ENCODE measurements at regions not wholly inside any gene's neighbourhood (a gene's known extent, or its start where the extent isn't known, plus 50 kb on each side); places are given as distances from the start of the nearest gene placed in this dataset.

- Mint-ChIP-seq H3K36me3 (ENCODE audit: low read depth) (no peaks in the 10 kb centered on the region), H3K4me1 (ENCODE audit: low read depth) (no peaks in the 10 kb centered on the region), H3K9me3 (no peaks in the 10 kb centered on the region), H3K27ac (no peak overlapping the region), H3K4me3 (no peak overlapping the region), H3K27me3 (peaks cover 25% of the 10 kb centered on the region)
- CTCF ChIA-PET = no interaction called here
- intact Hi-C loops (cut with DNase I, micrococcal nuclease) = no loop called here
- POLR2A ChIA-PET = no interaction called here
- TF ChIP-seq CTCF (IDR thresholded peaks at IDR 0.05) = no peak
- Histone ChIP-seq H3K4me3 (ENCODE audit: low read length) (no peak overlapping the region), H3K27me3 (ENCODE audit: control insufficient read depth in 1 of 2, insufficient read depth in 2 of 2, low read length in 2 of 2) (peaks cover 3 to 14% of the 10 kb centered on the region in 2 experiments), H3K9me3 (ENCODE audit: control insufficient read depth in 1 of 2, insufficient read depth in 1 of 2, low read length in 2 of 2) (peaks cover 0 to 8% of the 10 kb centered on the region in 2 experiments), H3K27ac (ENCODE audit: low read depth in 1 of 2, low read length in 2 of 2) (no peak overlapping the region), H3K36me3 (ENCODE audit: insufficient read depth, low read length) (no peaks in the 10 kb centered on the region), H3K4me1 (ENCODE audit: insufficient read depth, low read length) (no peaks in the 10 kb centered on the region)
- DNase-seq = peak in 2 of 14 experiments; percentile 2 to 30
- no peak for ATAC-seq (ENCODE audit: poor library complexity)
These were observed 167.3 kb upstream of the RTL1 start for GRCh38 chr14:101070540-101071492.

GRCh38 chr14:101071493-101071906 is 168.0 kb upstream of the RTL1 start:
- ATAC-seq (ENCODE audit: poor library complexity) (no peak), DNase-seq (peak in 2 of 14 experiments; percentile 2 to 27)
- intact Hi-C loops (cut with DNase I, micrococcal nuclease) = no loop called here
- no peak overlapping the region for H3K4me3 ChIP-seq (ENCODE audit: low read length)
- ChIA-PET POLR2A (no interaction called here), CTCF (no interaction called here)
- no peak overlapping the region for H3K27ac ChIP-seq (ENCODE audit: low read depth in 1 of 2, low read length in 2 of 2)
- H3K27me3 Mint-ChIP-seq = peaks cover 27% of the 10 kb centered on the region
- no peak overlapping the region for H3K4me3 Mint-ChIP-seq
- H3K27me3 ChIP-seq (ENCODE audit: control insufficient read depth in 1 of 2, insufficient read depth in 2 of 2, low read length in 2 of 2) = peaks cover 3 to 21% of the 10 kb centered on the region in 2 experiments
- no peaks in the 10 kb centered on the region for H3K4me1 ChIP-seq (ENCODE audit: insufficient read depth, low read length)
- no peak for TF ChIP-seq CTCF (IDR thresholded peaks at IDR 0.05)
- H3K9me3 ChIP-seq (ENCODE audit: control insufficient read depth in 1 of 2, insufficient read depth in 1 of 2, low read length in 2 of 2) = peaks cover 0 to 15% of the 10 kb centered on the region in 2 experiments
- no peaks in the 10 kb centered on the region for H3K36me3 ChIP-seq (ENCODE audit: insufficient read depth, low read length)
- H3K9me3 Mint-ChIP-seq = no peaks in the 10 kb centered on the region
- no peak overlapping the region for H3K27ac Mint-ChIP-seq
- H3K36me3 Mint-ChIP-seq (ENCODE audit: low read depth) = no peaks in the 10 kb centered on the region
- H3K4me1 Mint-ChIP-seq (ENCODE audit: low read depth) = no peaks in the 10 kb centered on the region

GRCh38 chr14:101072070-101072469 is 168.5 kb upstream of the RTL1 start:
- H3K9me3 ChIP-seq (ENCODE audit: control insufficient read depth in 1 of 2, insufficient read depth in 1 of 2, low read length in 2 of 2) = peaks cover 0 to 21% of the 10 kb centered on the region in 2 experiments
- H3K4me3 Mint-ChIP-seq = no peak overlapping the region
- no peak overlapping the region for H3K27ac Mint-ChIP-seq
- ATAC-seq (ENCODE audit: poor library complexity) (no peak), DNase-seq (no peak)
- peaks cover 33% of the 10 kb centered on the region for H3K27me3 Mint-ChIP-seq
- no peaks in the 10 kb centered on the region for H3K9me3 Mint-ChIP-seq
- intact Hi-C loops (cut with DNase I, micrococcal nuclease) = no loop called here
- no peaks in the 10 kb centered on the region for H3K36me3 Mint-ChIP-seq (ENCODE audit: low read depth)
- H3K4me1 Mint-ChIP-seq (ENCODE audit: low read depth) = no peaks in the 10 kb centered on the region
- POLR2A ChIA-PET = no interaction called here
- no peaks in the 10 kb centered on the region for H3K36me3 ChIP-seq (ENCODE audit: insufficient read depth, low read length)
- no peak overlapping the region for H3K4me3 ChIP-seq (ENCODE audit: low read length)
- H3K4me1 ChIP-seq (ENCODE audit: insufficient read depth, low read length) = no peaks in the 10 kb centered on the region
- no peak overlapping the region for H3K27ac ChIP-seq (ENCODE audit: low read depth in 1 of 2, low read length in 2 of 2)
- CTCF ChIA-PET = no interaction called here
- no peak for TF ChIP-seq CTCF (IDR thresholded peaks at IDR 0.05)
- peaks cover 6 to 27% of the 10 kb centered on the region in 2 experiments for H3K27me3 ChIP-seq (ENCODE audit: control insufficient read depth in 1 of 2, insufficient read depth in 2 of 2, low read length in 2 of 2)

All from CD4-positive, alpha-beta T cell (primary cell).